WI38 (cell line): ENCODE measurements at regions not wholly inside any gene's neighbourhood (a gene's known extent, or its start where the extent isn't known, plus 50 kb on each side); places are given as distances from the start of the nearest gene placed in this dataset.
"Not testable (repeated sequence)": the region's sequence is repeated elsewhere in the genome, so short reads cannot be mapped to it uniquely, and the experiment has no call there.

Experiments used
- H3K4me3 ChIP-seq: 2 replicates; pipeline ENCODE4 v1.5.1; 2011; ENCODE audit warnings: low read depth, mild to moderate bottlenecking, control low read depth, low read length
- TF ChIP-seq, protein P1 (sequence below): IDR thresholded peaks from 2 replicates; pipeline ENCODE4 v1.5.1; 2012; ENCODE audit warnings: low read depth, mild to moderate bottlenecking, control low read depth, low read length

DNA sequence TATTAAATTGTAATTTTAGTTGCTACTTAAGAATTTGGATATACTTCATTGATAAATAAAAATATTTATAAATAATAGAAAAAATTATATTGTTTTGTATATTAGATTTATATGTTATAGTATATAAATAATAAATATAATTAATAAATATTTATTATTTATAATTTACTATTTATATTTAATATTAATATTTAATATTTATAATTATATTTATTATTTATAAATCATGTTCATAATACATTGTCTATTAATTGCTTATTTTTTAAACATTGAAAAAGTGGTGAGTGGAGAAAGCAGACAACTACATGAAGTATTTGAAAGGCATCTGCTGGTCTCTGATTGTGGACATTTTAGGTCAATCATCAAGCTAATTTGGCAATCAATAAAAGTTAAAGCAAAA lies 464.5 kb downstream of the MMUT start:
- H3K4me3 ChIP-seq: no peak overlapping the region
- TF ChIP-seq, protein P1, sequence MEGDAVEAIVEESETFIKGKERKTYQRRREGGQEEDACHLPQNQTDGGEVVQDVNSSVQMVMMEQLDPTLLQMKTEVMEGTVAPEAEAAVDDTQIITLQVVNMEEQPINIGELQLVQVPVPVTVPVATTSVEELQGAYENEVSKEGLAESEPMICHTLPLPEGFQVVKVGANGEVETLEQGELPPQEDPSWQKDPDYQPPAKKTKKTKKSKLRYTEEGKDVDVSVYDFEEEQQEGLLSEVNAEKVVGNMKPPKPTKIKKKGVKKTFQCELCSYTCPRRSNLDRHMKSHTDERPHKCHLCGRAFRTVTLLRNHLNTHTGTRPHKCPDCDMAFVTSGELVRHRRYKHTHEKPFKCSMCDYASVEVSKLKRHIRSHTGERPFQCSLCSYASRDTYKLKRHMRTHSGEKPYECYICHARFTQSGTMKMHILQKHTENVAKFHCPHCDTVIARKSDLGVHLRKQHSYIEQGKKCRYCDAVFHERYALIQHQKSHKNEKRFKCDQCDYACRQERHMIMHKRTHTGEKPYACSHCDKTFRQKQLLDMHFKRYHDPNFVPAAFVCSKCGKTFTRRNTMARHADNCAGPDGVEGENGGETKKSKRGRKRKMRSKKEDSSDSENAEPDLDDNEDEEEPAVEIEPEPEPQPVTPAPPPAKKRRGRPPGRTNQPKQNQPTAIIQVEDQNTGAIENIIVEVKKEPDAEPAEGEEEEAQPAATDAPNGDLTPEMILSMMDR: no peak

DNA sequence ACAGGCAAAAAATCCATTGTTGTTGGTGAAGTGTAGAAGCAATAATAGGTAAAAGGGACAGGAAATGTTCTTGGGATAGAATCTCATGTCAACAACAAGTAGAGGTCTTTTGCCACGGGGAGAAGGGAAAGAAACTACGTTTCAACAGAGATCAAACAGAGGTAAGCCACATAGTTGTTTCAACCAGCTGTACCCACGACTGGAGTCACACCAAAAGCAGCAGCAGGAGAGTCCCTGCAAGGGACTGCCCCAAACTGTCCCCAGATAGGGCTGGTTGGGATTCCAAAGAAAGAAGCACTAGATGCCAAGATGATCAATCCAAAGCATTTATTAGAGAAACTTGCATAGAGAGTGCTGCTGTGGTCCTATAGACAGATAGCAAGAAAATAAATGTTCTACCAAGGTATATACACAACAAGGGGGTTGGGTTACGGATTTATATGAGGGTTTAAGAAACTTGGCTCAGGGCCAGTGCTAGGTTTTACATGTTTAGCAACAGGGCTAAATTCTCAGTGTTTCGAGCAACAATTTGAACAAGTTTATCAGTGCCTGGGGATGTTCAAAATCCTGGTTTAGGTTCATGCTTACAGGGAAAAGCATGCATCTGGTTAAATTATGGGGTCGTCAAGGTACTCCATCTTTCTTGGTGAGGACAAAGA lies 466.5 kb downstream of the MMUT start:
- TF ChIP-seq, protein P1: no peak
- H3K4me3 ChIP-seq: no peak overlapping the region

DNA sequence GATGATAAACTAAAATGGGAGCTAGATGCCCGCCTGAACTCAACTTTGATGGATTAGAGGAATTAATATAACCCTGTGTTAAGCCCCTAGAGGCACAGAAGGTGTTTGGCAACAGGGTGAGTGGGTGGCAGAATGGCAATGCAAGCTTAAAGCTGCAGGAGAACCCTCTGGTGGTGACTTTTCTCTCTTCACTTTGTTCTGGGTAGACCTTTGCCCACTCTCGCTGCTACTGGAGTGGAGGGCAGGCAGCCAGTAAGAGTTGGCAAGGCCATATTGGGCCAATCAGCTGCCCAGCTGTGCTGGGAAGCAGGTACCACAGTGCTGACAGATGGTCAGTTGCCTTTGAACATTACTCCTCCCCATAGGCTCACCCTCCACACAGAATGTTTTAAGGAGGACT lies 468.2 kb downstream of the MMUT start:
- no peak overlapping the region for H3K4me3 ChIP-seq
- TF ChIP-seq, protein P1: no peak

DNA sequence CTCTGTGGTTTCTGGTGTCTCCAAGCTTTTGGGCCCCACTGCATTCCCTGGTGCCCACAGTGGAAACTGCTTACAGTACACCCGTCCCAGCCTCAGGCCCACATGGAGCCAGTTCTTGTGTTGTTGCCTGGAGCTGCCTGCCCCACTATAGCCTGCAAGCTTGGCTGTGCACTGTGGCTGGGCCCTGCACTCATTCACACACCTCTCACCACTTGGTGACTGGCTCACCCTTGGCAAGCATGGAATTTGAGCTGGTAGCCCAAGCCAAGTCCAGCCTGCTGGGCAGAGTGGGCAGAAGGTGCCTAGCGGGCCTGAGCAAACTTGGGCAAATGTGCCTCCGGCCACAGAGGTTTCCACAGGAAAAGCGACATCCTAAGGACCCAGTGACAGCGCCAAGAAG lies 472.3 kb downstream of the MMUT start:
- TF ChIP-seq, protein P1: no peak
- peak overlapping the region; percentile 39 for H3K4me3 ChIP-seq

DNA sequence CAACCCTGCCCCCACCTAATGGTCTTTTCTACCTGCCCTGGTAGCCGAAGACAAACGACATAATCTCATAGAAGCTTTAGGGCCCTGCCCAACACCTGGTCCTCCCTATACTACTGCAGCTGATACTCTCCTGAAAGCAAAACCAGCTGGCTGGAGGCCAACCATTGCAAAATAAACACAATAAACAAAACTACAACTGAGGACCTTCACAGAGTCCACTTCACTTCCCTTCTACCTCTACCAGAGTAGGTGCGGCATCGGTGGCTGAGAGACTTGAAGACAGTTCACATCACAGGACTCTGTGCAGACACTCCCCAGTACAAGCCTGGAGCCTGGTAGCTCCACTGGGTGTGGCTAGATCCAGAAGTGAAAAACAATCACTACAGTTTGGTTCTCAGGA lies 476.2 kb downstream of the MMUT start:
- TF ChIP-seq, protein P1: no peak
- no peak overlapping the region for H3K4me3 ChIP-seq

DNA sequence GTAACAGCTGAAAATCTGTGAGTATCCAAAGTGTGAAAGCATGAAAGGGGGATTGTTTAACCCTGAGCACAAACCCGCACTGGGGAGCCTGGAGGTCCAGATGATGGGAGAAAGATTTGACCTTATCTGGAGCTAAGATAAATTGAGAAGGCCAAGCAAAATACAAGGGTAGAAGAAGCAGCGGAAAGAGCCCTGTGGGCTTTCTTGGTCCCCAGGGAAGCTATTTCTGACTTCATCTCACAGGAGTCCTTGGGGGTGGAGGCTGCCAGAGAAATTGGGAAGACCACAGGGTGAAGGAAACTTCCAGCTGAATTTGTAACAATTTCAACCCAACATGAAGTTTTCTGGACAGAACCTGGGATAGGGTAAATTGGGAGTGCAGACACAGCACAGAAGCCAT lies 476.9 kb downstream of the MMUT start:
- TF ChIP-seq, protein P1: no peak
- no peak overlapping the region for H3K4me3 ChIP-seq

DNA sequence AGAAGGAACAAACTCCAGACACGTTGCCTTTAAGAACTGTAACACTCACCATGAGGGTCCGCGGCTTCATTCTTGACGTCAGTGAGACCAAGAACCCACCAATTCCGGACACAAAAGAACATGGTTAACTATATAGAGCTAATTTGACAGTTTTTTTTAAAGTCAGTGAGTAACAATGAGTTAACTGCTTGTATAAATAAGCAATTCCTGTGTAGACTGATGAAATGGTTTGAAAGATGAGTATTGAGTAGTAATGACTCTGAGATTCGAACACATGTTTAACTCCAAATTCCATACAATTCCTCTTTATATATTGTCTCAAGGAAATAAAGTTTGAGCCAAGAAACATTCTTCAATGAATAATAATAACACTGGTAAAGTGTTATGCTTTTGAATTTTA lies 478.0 kb downstream of the MMUT start:
- H3K4me3 ChIP-seq: peak overlapping the region; percentile 38; the same call in 1 of the 2 replicates
- TF ChIP-seq, protein P1: no peak

DNA sequence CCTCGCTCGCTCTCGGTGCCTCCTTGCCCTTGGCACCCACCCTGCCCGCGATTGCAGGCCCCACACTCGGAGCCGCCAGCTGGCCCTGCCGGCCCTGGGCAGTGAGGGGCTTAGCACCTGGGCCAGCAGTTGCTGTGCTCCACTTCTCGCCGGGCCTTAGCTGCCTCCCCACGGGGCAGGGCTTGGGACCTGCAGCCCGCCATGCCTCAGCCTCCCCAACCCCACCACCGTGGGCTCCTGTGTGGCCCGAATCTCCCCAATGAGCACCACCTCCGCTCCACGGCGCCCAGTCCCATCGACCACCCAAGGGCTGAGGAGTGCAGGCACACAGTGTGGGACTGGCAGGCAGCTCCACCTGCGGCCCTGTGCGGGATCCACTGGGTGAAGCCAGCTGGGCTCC lies 479.1 kb downstream of the MMUT start:
- not testable (repeated sequence) for H3K4me3 ChIP-seq
